Urothelium cell line (cell line): ENCODE measurements at regions not wholly inside any gene's neighbourhood (a gene's known extent, or its start where the extent isn't known, plus 50 kb on each side); places are given as distances from the start of the nearest gene placed in this dataset.
"Not testable (repeated sequence)": the region's sequence is repeated elsewhere in the genome, so short reads cannot be mapped to it uniquely, and the experiment has no call there.

Source experiments
- DNase-seq: peaks from one replicate; pipeline ENCODE4 v3.0.0; 2011; ENCODE audit warnings: low spot score, mixed read lengths
- FAIRE-seq: peaks from 2 replicates; lab custom pipeline; 2011; peaks lifted over from hg19 to GRCh38; lab: Jason Lieb, UNC

- FAIRE-seq (no peak), DNase-seq (no peak)
These were observed 227.8 kb upstream of the MOCS1 start for GRCh38 chr6:40162074-40162473.

- DNase-seq (no peak), FAIRE-seq (no peak)
These were observed 226.6 kb upstream of the MOCS1 start for GRCh38 chr6:40160826-40161225.

GRCh38 chr6:40159865-40160264 is 225.6 kb upstream of the MOCS1 start:
- no peak for DNase-seq
- FAIRE-seq, result no peak

GRCh38 chr6:40152701-40153436 is 218.6 kb upstream of the MOCS1 start:
- FAIRE-seq (no peak), DNase-seq (no peak)

GRCh38 chr6:40152196-40152595 is 217.9 kb upstream of the MOCS1 start:
- FAIRE-seq (no peak), DNase-seq (no peak)

- FAIRE-seq (no peak), DNase-seq (no peak)
These were observed 214.8 kb upstream of the MOCS1 start for GRCh38 chr6:40148882-40149573.

GRCh38 chr6:40146902-40147301 is 212.6 kb upstream of the MOCS1 start:
- no peak for FAIRE-seq
- no peak for DNase-seq

GRCh38 chr6:40139447-40139846 is 205.2 kb upstream of the MOCS1 start:
- no peak for FAIRE-seq
- no peak for DNase-seq

GRCh38 chr6:40138273-40138720 is 204.0 kb upstream of the MOCS1 start:
- DNase-seq (no peak), FAIRE-seq (no peak)

GRCh38 chr6:40135491-40136072 is 201.3 kb upstream of the MOCS1 start:
- FAIRE-seq (no peak), DNase-seq (no peak)

- not testable (repeated sequence) for FAIRE-seq, DNase-seq
These were observed 199.7 kb upstream of the MOCS1 start for GRCh38 chr6:40133981-40134380.

GRCh38 chr6:40131675-40132074 is 197.4 kb upstream of the MOCS1 start:
- FAIRE-seq, result no peak
- no peak for DNase-seq

GRCh38 chr6:40128127-40128526 is 193.9 kb upstream of the MOCS1 start:
- DNase-seq (no peak), FAIRE-seq (no peak)

GRCh38 chr6:40125680-40126394 is 191.6 kb upstream of the MOCS1 start:
- DNase-seq (no peak), FAIRE-seq (no peak)

- no peak for DNase-seq
- FAIRE-seq, result no peak
These were observed 190.7 kb upstream of the MOCS1 start for GRCh38 chr6:40124924-40125323.

- DNase-seq (no peak), FAIRE-seq (no peak)
These were observed 182.6 kb upstream of the MOCS1 start for GRCh38 chr6:40116832-40117231.

- no peak for FAIRE-seq
- DNase-seq, result no peak
These were observed 178.1 kb upstream of the MOCS1 start for GRCh38 chr6:40112350-40112749.

GRCh38 chr6:40108736-40109135 is 174.5 kb upstream of the MOCS1 start:
- no peak for FAIRE-seq
- DNase-seq, result no peak

- FAIRE-seq, result no peak
These were observed 172.6 kb upstream of the MOCS1 start for GRCh38 chr6:40106840-40107239.

GRCh38 chr6:40098774-40099173 is 164.5 kb upstream of the MOCS1 start:
- no peak for FAIRE-seq
- DNase-seq, result no peak

More at GRCh38 chr6:40106840-40107239, 172.6 kb upstream of the MOCS1 start:
- no peak for DNase-seq

GRCh38 chr6:40097590-40097989 is 163.3 kb upstream of the MOCS1 start:
- DNase-seq (no peak), FAIRE-seq (no peak)
